IMR-90 (cell line): ENCODE measurements at regions not wholly inside any gene's neighbourhood (a gene's known extent, or its start where the extent isn't known, plus 50 kb on each side); places are given as distances from the start of the nearest gene placed in this dataset.

Experiments
- ATAC-seq: fragments of 200-7000 bp; cut with Tn5 transposase; 2 replicates; pipeline ENCODE4 v1.9.1; 2020; ENCODE audit warnings: low read depth, mild to moderate bottlenecking, moderate library complexity
- BruUV-seq: library from RNA; stranded (reverse); fragments of 400-500 nt; replicated peaks from 2 replicates; lab custom pipeline; 2021; lab: Mats Ljungman, UMichigan
- CTCF ChIA-PET: fragments of 300-600 bp; formaldehyde crosslinking; extraction: SDS; loops from one replicate; lab custom pipeline; 2021; ENCODE audit warnings: antibody characterized with exemption; lab: Yijun Ruan, JAX
- POLR2A ChIA-PET: fragments of 300-600 bp; sonication (Branson Sonifier 250); formaldehyde crosslinking; loops from one replicate; lab custom pipeline; 2022; ENCODE audit warnings: antibody characterized with exemption; ENCODE audit not compliant: unreplicated experiment; lab: Charles Lee
- DNase-seq: peaks from one replicate; pipeline ENCODE4 v3.0.0; 2013
- H2AFZ ChIP-seq: replicated peaks from 2 replicates; pipeline ENCODE3; 2013; ENCODE audit warnings: low read length, mild to moderate bottlenecking; ENCODE audit not compliant: poor library complexity
- H2AK5ac ChIP-seq: 2 replicates; pipeline ENCODE4 v1.6.1; 2013; ENCODE audit warnings: low read depth, low read length, inconsistent platforms
- H2AK9ac ChIP-seq: replicated peaks from 2 replicates; pipeline ENCODE3; 2013; ENCODE audit warnings: mild to moderate bottlenecking, low read depth, low read length, moderate library complexity; ENCODE audit not compliant: poor library complexity
- H2BK120ac ChIP-seq: 2 replicates; pipeline ENCODE4 v1.6.1; 2013; ENCODE audit warnings: low read depth, low read length, inconsistent platforms
- H2BK15ac ChIP-seq: 3 replicates; pipeline ENCODE4 v1.6.1; 2013; ENCODE audit warnings: low read depth, low read length, inconsistent platforms
- H2BK20ac ChIP-seq: 2 replicates; pipeline ENCODE4 v1.6.1; 2013; ENCODE audit warnings: low read depth, mild to moderate bottlenecking, inconsistent platforms, low read length, moderate library complexity
- H2BK5ac ChIP-seq: 2 replicates; pipeline ENCODE4 v1.6.1; 2013; ENCODE audit warnings: mild to moderate bottlenecking, low read depth, low read length, inconsistent platforms; ENCODE audit not compliant: poor library complexity, severe bottlenecking
- H3K14ac ChIP-seq: replicated peaks from 2 replicates; pipeline ENCODE4 v1.6.1; 2013; ENCODE audit warnings: low read depth, low read length, inconsistent platforms
- H3K18ac ChIP-seq: 2 replicates; pipeline ENCODE4 v1.6.1; 2013; ENCODE audit warnings: low read depth, low read length, control low read depth
- H3K23ac ChIP-seq: 2 replicates; pipeline ENCODE4 v1.6.1; 2013; ENCODE audit warnings: low read depth, low read length, inconsistent platforms
- H3K27ac ChIP-seq: 2 replicates; pipeline ENCODE4 v1.5.1; 2013; ENCODE audit warnings: mild to moderate bottlenecking, control low read depth, low read length; ENCODE audit not compliant: insufficient read depth
- H3K27me3 ChIP-seq: 2 replicates; pipeline ENCODE4 v1.6.1; 2013; ENCODE audit warnings: low read length; ENCODE audit not compliant: control insufficient read depth, insufficient read depth
- H3K36me3 ChIP-seq: 2 replicates; pipeline ENCODE4 v1.6.1; 2013; ENCODE audit warnings: low read length, mixed read lengths; ENCODE audit not compliant: control insufficient read depth, insufficient read depth
- H3K4ac ChIP-seq: 2 replicates; pipeline ENCODE4 v1.6.1; 2013; ENCODE audit warnings: low read depth, low read length, inconsistent platforms
- H3K4me1 ChIP-seq: 2 replicates; pipeline ENCODE4 v1.6.1; 2013; ENCODE audit warnings: low read length, mixed read lengths; ENCODE audit not compliant: control insufficient read depth, insufficient read depth
- H3K4me2 ChIP-seq: 2 replicates; pipeline ENCODE4 v1.6.1; 2013; ENCODE audit warnings: low read depth, mild to moderate bottlenecking, control low read depth, low read length, moderate library complexity
- H3K4me3 ChIP-seq: 2 replicates; pipeline ENCODE4 v1.5.1; 2013; ENCODE audit warnings: low read depth, mild to moderate bottlenecking, control low read depth, low read length, moderate library complexity; ENCODE audit not compliant: insufficient read depth
- H3K56ac ChIP-seq: 2 replicates; pipeline ENCODE4 v1.6.1; 2013; ENCODE audit warnings: low read length, inconsistent platforms; ENCODE audit not compliant: insufficient read depth; ENCODE audit errors: extremely low read depth
- H3K79me1 ChIP-seq, 2 experiments: 2 replicates each; pipeline ENCODE4 v1.6.1; 2013; ENCODE audit warnings: low read length in 2 of 2, inconsistent platforms in 1 of 2, low read depth in 1 of 2
- H3K9ac ChIP-seq: 2 replicates; pipeline ENCODE4 v1.6.1; 2013; ENCODE audit warnings: low read depth, low read length, control low read depth
- H3K9me1 ChIP-seq: 2 replicates; pipeline ENCODE4 v1.6.1; 2013; ENCODE audit warnings: low read length, inconsistent platforms; ENCODE audit not compliant: insufficient read depth
- H3K9me3 ChIP-seq: 2 replicates; pipeline ENCODE4 v1.6.1; 2013; ENCODE audit warnings: low read length; ENCODE audit not compliant: control insufficient read depth, insufficient read depth
- H4K20me1 ChIP-seq: 2 replicates; pipeline ENCODE4 v1.6.1; 2013; ENCODE audit warnings: low read length, inconsistent platforms; ENCODE audit not compliant: insufficient read depth
- H4K5ac ChIP-seq: 2 replicates; pipeline ENCODE4 v1.6.1; 2013; ENCODE audit warnings: mild to moderate bottlenecking, low read depth, low read length, control low read depth
- H4K8ac ChIP-seq, 2 experiments: 2 replicates each; pipeline ENCODE4 v1.6.1; 2013; ENCODE audit warnings: low read depth in 2 of 2, low read length in 2 of 2, control low read depth in 1 of 2, inconsistent platforms in 1 of 2
- H4K91ac ChIP-seq: 2 replicates; pipeline ENCODE4 v1.6.1; 2013; ENCODE audit warnings: low read depth, low read length, inconsistent platforms; ENCODE audit not compliant: insufficient read depth
- BHLHE40 ChIP-seq: fragments of 150-350 bp; IDR thresholded peaks from 2 replicates; pipeline ENCODE4 v1.6.1; 2016; ENCODE audit warnings: mild to moderate bottlenecking, low read depth, low read length
- CEBPB ChIP-seq: IDR thresholded peaks from 2 replicates; pipeline ENCODE4 v1.6.1; 2012; ENCODE audit warnings: low read depth, low read length, improper control_type of control experiment
- CHD1 ChIP-seq: IDR thresholded peaks from 2 replicates; pipeline ENCODE4 v1.6.1; 2012; ENCODE audit warnings: low read depth, low read length, improper control_type of control experiment
- ELK1 ChIP-seq: fragments of 150-350 bp; IDR thresholded peaks from 2 replicates; pipeline ENCODE4 v1.6.1; 2016; ENCODE audit warnings: low read depth, mild to moderate bottlenecking, low read length, moderate library complexity, borderline replicate concordance
- MAFK ChIP-seq: IDR thresholded peaks from 2 replicates; pipeline ENCODE4 v1.6.1; 2012; ENCODE audit warnings: low read depth, low read length, improper control_type of control experiment
- MXI1 ChIP-seq: IDR thresholded peaks from 2 replicates; pipeline ENCODE4 v1.6.1; 2012; ENCODE audit warnings: low read depth, mild to moderate bottlenecking, low read length, moderate library complexity, borderline replicate concordance
- POLR2A ChIP-seq: IDR thresholded peaks from 2 replicates; pipeline ENCODE4 v1.6.1; 2012; ENCODE audit warnings: mild to moderate bottlenecking, low read depth, low read length
- RAD21 ChIP-seq: IDR thresholded peaks from 2 replicates; pipeline ENCODE4 v1.6.1; 2012; ENCODE audit warnings: low read length, improper control_type of control experiment
- WGBS, 2 experiments: methylation state at CpG; one replicate each; pipeline versions ENCODE4 v1.1.5 to v1.1.7; 2013; ENCODE audit warnings: missing lambda C conversion rate in 2 of 2; ENCODE audit not compliant: insufficient read length in 1 of 2; ENCODE audit errors: extremely low coverage in 2 of 2; 5-methylcytosine and 5-hydroxymethylcytosine counted together
- dilution Hi-C: fragments of 300-500 bp; cut with HindIII; formaldehyde crosslinking; loops from one replicate; pipeline ENCODE4 v1.14.3; 2018; ENCODE audit warnings: low sequenced_read_pairs; ENCODE audit not compliant: unreplicated experiment
- in situ Hi-C: fragments of 300-500 bp; cut with MboI; formaldehyde crosslinking; loops from 3 replicates; pipeline ENCODE4 v1.14.3; 2019; ENCODE audit warnings: low sequenced_read_pairs, inconsistent platforms, mixed read lengths
- intact Hi-C: fragments of 100-400 bp; cut with micrococcal nuclease; formaldehyde crosslinking; loops from 2 replicates; pipeline ENCODE4 v1.10.0; 2022

- dilution Hi-C loops (no loop called here), in situ Hi-C loops (no loop called here), intact Hi-C loops (no loop called here)
- no peaks in the 10 kb centered on the region for H3K79me1 ChIP-seq
- no peak overlapping the region for H2BK120ac ChIP-seq
- H4K20me1 ChIP-seq, result no peaks in the 10 kb centered on the region
- H2AK5ac ChIP-seq, result no peak overlapping the region
- no peak overlapping the region for H3K4me3 ChIP-seq
- no peak overlapping the region for H4K91ac ChIP-seq
- H2BK20ac ChIP-seq, result no peak overlapping the region
- no peak overlapping the region for H2AFZ ChIP-seq
- 50% methylated on average over 1 of the region's 2 CpGs; no CpG with 5 or more reads in 1 of the 2 experiments for WGBS, 2 experiments
- no peak overlapping the region for H3K27ac ChIP-seq
- ChIA-PET CTCF (no interaction called here), POLR2A (no interaction called here)
- no peak overlapping the region for H3K4ac ChIP-seq
- DNase-seq, result no peak
- no peak overlapping the region for H3K9ac ChIP-seq
- no peak overlapping the region for H3K4me2 ChIP-seq
- H2BK15ac ChIP-seq, result no peak overlapping the region
- no peak overlapping the region for H3K18ac ChIP-seq
- no peak overlapping the region for H4K8ac ChIP-seq
- H3K9me3 ChIP-seq, result no peaks in the 10 kb centered on the region
- no peak overlapping the region for H3K23ac ChIP-seq
- no peaks in the 10 kb centered on the region for H3K27me3 ChIP-seq
- no peaks in the 10 kb centered on the region for H3K36me3 ChIP-seq
- H3K14ac ChIP-seq, result no peak overlapping the region
- no peak overlapping the region for H3K56ac ChIP-seq
- H2BK5ac ChIP-seq, result no peak overlapping the region
- H3K4me1 ChIP-seq, result no peaks in the 10 kb centered on the region; the same call in 1 of the 2 replicates
- H3K9me1 ChIP-seq, result no peaks in the 10 kb centered on the region
- no TSS peak for BruUV-seq
- H2AK9ac ChIP-seq, result no peak overlapping the region
- TF ChIP-seq MXI1, result no peak
- no peak for TF ChIP-seq MAFK
- TF ChIP-seq RAD21, result no peak
- TF ChIP-seq CHD1, result no peak
- TF ChIP-seq POLR2A, result no peak
- no peak for TF ChIP-seq ELK1
- TF ChIP-seq CEBPB, result no peak
- no peak for TF ChIP-seq BHLHE40
- H4K5ac ChIP-seq, result no peak overlapping the region
- ATAC-seq, result no peak
These were observed 217.5 kb downstream of the TENT5A start for GRCh38 chr6:81534934-81535465.
